Ishikawa (cell line): ENCODE measurements at regions not wholly inside any gene's neighbourhood (a gene's known extent, or its start where the extent isn't known, plus 50 kb on each side); places are given as distances from the start of the nearest gene placed in this dataset.

ENCODE experiments used
- CEBPB ChIP-seq: IDR thresholded peaks from 2 replicates; pipeline ENCODE4 v1.6.1; 2012
- CREB1 ChIP-seq: IDR thresholded peaks from 2 replicates; pipeline ENCODE4 v1.6.1; 2012; ENCODE audit warnings: low read depth
- EGR1 ChIP-seq: IDR thresholded peaks from 2 replicates; pipeline ENCODE4 v1.6.1; 2012
- EP300 ChIP-seq: IDR thresholded peaks from 2 replicates; pipeline ENCODE4 v1.6.1; 2012; ENCODE audit warnings: borderline replicate concordance
- FOXM1 ChIP-seq: IDR thresholded peaks from 2 replicates; pipeline ENCODE4 v1.6.1; 2012; ENCODE audit warnings: low read depth, borderline replicate concordance
- NFIC ChIP-seq: IDR thresholded peaks from 2 replicates; pipeline ENCODE4 v1.6.1; 2012
- RAD21 ChIP-seq: IDR thresholded peaks from 2 replicates; pipeline ENCODE4 v1.6.1; 2012; ENCODE audit warnings: low read depth
- TAF1 ChIP-seq: IDR thresholded peaks from 2 replicates; pipeline ENCODE4 v1.6.1; 2012; ENCODE audit warnings: low read depth, mild to moderate bottlenecking
- TCF12 ChIP-seq: IDR thresholded peaks from 2 replicates; pipeline ENCODE4 v1.6.1; 2012; ENCODE audit warnings: low read depth
- TEAD4 ChIP-seq: IDR thresholded peaks from 2 replicates; pipeline ENCODE4 v1.6.1; 2012
- YY1 ChIP-seq: IDR thresholded peaks from 2 replicates; pipeline ENCODE4 v1.6.1; 2012; ENCODE audit warnings: low read depth
- ZBTB7A ChIP-seq: IDR thresholded peaks from 2 replicates; pipeline ENCODE4 v1.6.1; 2012; ENCODE audit warnings: low read depth
- TF ChIP-seq, protein P1 (sequence below): IDR thresholded peaks from 2 replicates; pipeline ENCODE4 v1.6.1; 2012; ENCODE audit warnings: low read depth, mild to moderate bottlenecking
- TF ChIP-seq, protein P2 (sequence below): IDR thresholded peaks from 2 replicates; pipeline ENCODE4 v1.6.1; 2012
- TF ChIP-seq, protein P3 (sequence below): IDR thresholded peaks from 2 replicates; pipeline ENCODE4 v1.6.1; 2012

DNA sequence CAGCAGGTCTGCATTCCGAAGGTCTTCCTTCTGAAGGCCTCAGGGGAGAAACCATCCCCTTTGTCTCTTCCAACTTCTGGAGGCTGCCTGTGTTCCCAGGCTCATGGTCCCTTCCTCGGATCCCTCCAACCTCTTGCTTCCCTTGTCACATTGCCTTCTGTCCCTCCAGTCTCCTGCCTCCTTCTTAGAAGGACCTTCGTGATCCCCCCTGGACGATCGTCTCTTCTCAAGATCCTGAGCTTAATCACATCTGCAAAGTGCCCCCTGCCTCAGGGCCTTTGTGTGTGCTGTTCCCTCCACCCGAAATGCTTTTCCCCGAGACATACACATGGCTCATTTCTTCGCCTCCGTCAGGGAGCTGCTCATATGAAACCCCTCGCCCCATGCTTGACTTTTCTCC, 505.8 kb downstream of the SHQ1 start:
- TF ChIP-seq EGR1 (no peak), TCF12 (no peak), EP300 (no peak), TEAD4 (no peak), TAF1 (no peak), ZBTB7A (no peak), CREB1 (no peak), YY1 (no peak), RAD21 (no peak), NFIC (no peak)
- TF ChIP-seq, protein P1, sequence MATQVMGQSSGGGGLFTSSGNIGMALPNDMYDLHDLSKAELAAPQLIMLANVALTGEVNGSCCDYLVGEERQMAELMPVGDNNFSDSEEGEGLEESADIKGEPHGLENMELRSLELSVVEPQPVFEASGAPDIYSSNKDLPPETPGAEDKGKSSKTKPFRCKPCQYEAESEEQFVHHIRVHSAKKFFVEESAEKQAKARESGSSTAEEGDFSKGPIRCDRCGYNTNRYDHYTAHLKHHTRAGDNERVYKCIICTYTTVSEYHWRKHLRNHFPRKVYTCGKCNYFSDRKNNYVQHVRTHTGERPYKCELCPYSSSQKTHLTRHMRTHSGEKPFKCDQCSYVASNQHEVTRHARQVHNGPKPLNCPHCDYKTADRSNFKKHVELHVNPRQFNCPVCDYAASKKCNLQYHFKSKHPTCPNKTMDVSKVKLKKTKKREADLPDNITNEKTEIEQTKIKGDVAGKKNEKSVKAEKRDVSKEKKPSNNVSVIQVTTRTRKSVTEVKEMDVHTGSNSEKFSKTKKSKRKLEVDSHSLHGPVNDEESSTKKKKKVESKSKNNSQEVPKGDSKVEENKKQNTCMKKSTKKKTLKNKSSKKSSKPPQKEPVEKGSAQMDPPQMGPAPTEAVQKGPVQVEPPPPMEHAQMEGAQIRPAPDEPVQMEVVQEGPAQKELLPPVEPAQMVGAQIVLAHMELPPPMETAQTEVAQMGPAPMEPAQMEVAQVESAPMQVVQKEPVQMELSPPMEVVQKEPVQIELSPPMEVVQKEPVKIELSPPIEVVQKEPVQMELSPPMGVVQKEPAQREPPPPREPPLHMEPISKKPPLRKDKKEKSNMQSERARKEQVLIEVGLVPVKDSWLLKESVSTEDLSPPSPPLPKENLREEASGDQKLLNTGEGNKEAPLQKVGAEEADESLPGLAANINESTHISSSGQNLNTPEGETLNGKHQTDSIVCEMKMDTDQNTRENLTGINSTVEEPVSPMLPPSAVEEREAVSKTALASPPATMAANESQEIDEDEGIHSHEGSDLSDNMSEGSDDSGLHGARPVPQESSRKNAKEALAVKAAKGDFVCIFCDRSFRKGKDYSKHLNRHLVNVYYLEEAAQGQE, result no peak
- TF ChIP-seq, protein P2, sequence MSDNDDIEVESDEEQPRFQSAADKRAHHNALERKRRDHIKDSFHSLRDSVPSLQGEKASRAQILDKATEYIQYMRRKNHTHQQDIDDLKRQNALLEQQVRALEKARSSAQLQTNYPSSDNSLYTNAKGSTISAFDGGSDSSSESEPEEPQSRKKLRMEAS, result no peak
- TF ChIP-seq, protein P3, sequence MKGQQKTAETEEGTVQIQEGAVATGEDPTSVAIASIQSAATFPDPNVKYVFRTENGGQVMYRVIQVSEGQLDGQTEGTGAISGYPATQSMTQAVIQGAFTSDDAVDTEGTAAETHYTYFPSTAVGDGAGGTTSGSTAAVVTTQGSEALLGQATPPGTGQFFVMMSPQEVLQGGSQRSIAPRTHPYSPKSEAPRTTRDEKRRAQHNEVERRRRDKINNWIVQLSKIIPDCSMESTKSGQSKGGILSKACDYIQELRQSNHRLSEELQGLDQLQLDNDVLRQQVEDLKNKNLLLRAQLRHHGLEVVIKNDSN, result no peak

DNA sequence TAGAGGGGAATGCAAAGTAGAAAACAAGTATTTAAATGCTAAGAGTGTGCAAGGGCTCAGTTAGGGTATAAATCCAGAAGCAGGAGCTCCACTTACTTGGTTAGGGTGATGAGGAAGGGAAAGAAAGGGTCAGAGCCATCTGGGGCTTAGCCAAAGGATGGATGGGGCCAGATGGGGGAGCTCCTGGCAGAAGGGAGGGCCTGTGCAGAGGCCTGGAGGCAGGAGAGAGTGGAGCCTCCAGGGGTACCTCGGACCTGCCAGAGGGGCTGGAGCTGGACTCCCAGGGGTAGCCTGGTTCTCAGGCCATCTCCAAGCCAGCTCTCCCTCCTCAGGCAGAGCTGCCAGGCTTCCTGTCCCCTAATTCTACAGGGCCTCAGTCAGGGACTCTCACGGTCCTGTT, 506.3 kb downstream of the SHQ1 start:
- TF ChIP-seq YY1, result no peak
- TF ChIP-seq, protein P3, result no peak
- no peak for TF ChIP-seq TCF12
- TF ChIP-seq EP300, result no peak
- TF ChIP-seq FOXM1, result no peak
- no peak for TF ChIP-seq CEBPB
- TF ChIP-seq CREB1, result no peak
- TF ChIP-seq EGR1, result no peak
- no peak for TF ChIP-seq NFIC
- no peak for TF ChIP-seq ZBTB7A
- TF ChIP-seq RAD21, result no peak
- TF ChIP-seq, protein P2, result no peak
- no peak for TF ChIP-seq TAF1
- TF ChIP-seq, protein P1, result no peak
- no peak for TF ChIP-seq TEAD4

DNA sequence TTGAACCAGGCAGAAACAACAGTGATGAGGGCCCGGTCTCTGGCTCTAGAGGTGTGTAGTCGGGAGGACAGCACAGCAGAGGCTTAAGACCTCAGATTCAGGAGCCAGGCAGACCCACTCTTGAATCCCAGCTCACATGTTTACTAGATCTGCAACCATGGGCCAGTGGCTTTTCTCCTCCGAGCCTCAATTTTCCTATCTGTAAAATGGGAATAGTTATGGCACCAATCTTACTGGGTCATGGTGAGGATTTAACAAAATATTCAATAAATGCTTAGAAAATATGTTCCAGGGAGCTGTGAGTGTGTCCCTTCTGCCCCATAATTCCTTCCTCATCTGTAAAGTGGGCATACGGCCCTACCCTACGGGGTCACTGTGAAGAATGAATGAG, 506.9 kb downstream of the SHQ1 start:
- no peak for TF ChIP-seq FOXM1
- TF ChIP-seq TEAD4, result no peak
- TF ChIP-seq, protein P2, result no peak
- TF ChIP-seq NFIC, result no peak
- no peak for TF ChIP-seq CEBPB
- no peak for TF ChIP-seq EGR1
- TF ChIP-seq TCF12, result no peak
- TF ChIP-seq CREB1, result no peak
- no peak for TF ChIP-seq ZBTB7A
- no peak for TF ChIP-seq EP300
- no peak for TF ChIP-seq TAF1
- TF ChIP-seq, protein P1, result no peak
- TF ChIP-seq, protein P3, result no peak
- TF ChIP-seq RAD21, result no peak
